Renal pelvis (tissue), 1 donor: ENCODE measurements at regions not wholly inside any gene's neighbourhood (a gene's known extent, or its start where the extent isn't known, plus 50 kb on each side); places are given as distances from the start of the nearest gene placed in this dataset.
A peak's percentile ranks its signal among the peaks of the same experiment; 100 is the strongest.
"Not testable (repeated sequence)": the region's sequence is repeated elsewhere in the genome, so short reads cannot be mapped to it uniquely, and the experiment has no call there.

Experiments
- DNase-seq: peaks from one replicate; pipeline ENCODE4 v3.0.0-alpha.2; 2013

- DNase-seq = no peak
These were observed 331.3 kb upstream of the MEIS1 start for GRCh38 chr2:66103581-66103980.

- no peak for DNase-seq
These were observed 333.7 kb upstream of the MEIS1 start for GRCh38 chr2:66101206-66101605.

GRCh38 chr2:66095820-66096345, 339.0 kb upstream of the MEIS1 start:
- no peak for DNase-seq

GRCh38 chr2:66094689-66095088, 340.2 kb upstream of the MEIS1 start:
- DNase-seq = not testable (repeated sequence)

- DNase-seq = no peak
These were observed 341.6 kb upstream of the MEIS1 start for GRCh38 chr2:66093371-66093770.

- no peak for DNase-seq
These were observed 349.9 kb upstream of the MEIS1 start for GRCh38 chr2:66084948-66085590.

- no peak for DNase-seq
These were observed 352.3 kb upstream of the MEIS1 start for GRCh38 chr2:66082581-66082980.

- peak; percentile 50 for DNase-seq
These were observed 354.8 kb upstream of the MEIS1 start for GRCh38 chr2:66080127-66080526.

- peak; percentile 82 for DNase-seq
These were observed 361.8 kb upstream of the MEIS1 start for GRCh38 chr2:66073172-66073571.

- DNase-seq = peak; percentile 82
These were observed 364.0 kb upstream of the MEIS1 start for GRCh38 chr2:66070721-66071602.

- no peak for DNase-seq
These were observed 364.8 kb upstream of the MEIS1 start for GRCh38 chr2:66069937-66070720.

GRCh38 chr2:66066032-66066431, 368.9 kb upstream of the MEIS1 start:
- no peak for DNase-seq

GRCh38 chr2:66059332-66059731, 375.6 kb upstream of the MEIS1 start:
- DNase-seq = no peak

GRCh38 chr2:66058675-66059074, 376.2 kb upstream of the MEIS1 start:
- no peak for DNase-seq

GRCh38 chr2:66057844-66058243, 377.1 kb upstream of the MEIS1 start:
- no peak for DNase-seq

- no peak for DNase-seq
These were observed 384.5 kb upstream of the MEIS1 start for GRCh38 chr2:66050392-66050791.

- DNase-seq = no peak
These were observed 386.3 kb upstream of the MEIS1 start for GRCh38 chr2:66048667-66049066.

- no peak for DNase-seq
These were observed 392.8 kb upstream of the MEIS1 start for GRCh38 chr2:66041902-66042657.

- no peak for DNase-seq
These were observed 398.0 kb upstream of the MEIS1 start for GRCh38 chr2:66036948-66037347.

- no peak for DNase-seq
These were observed 400.5 kb upstream of the MEIS1 start for GRCh38 chr2:66034467-66034866.

GRCh38 chr2:66032226-66032775, 402.6 kb upstream of the MEIS1 start:
- no peak for DNase-seq
